KMS-11 (cell line): ENCODE measurements at regions not wholly inside any gene's neighbourhood (a gene's known extent, or its start where the extent isn't known, plus 50 kb on each side); places are given as distances from the start of the nearest gene placed in this dataset.

Experiments
- H2AFZ ChIP-seq: fragments of 200-600 bp; sonication (generic); 2 replicates; pipeline ENCODE4 v1.6.1; 2016; ENCODE audit warnings: antibody characterized with exemption, mixed run types, low read depth
- H3K27ac ChIP-seq: fragments of 200-600 bp; sonication (generic); 2 replicates; pipeline ENCODE4 v1.6.1; 2016; ENCODE audit warnings: mild to moderate bottlenecking, mixed run types
- H3K27me3 ChIP-seq: fragments of 200-600 bp; sonication (generic); 2 replicates; pipeline ENCODE4 v1.6.1; 2017; ENCODE audit warnings: mild to moderate bottlenecking, low read depth, mixed run types, moderate library complexity; ENCODE audit not compliant: insufficient read depth
- H3K36me3 ChIP-seq: fragments of 200-600 bp; sonication (generic); 2 replicates; pipeline ENCODE4 v1.6.1; 2017; ENCODE audit warnings: mild to moderate bottlenecking, mixed run types; ENCODE audit not compliant: insufficient read depth
- H3K4me1 ChIP-seq: fragments of 200-600 bp; sonication (generic); 2 replicates; pipeline ENCODE4 v1.6.1; 2016; ENCODE audit warnings: mild to moderate bottlenecking, low read depth, mixed run types; ENCODE audit not compliant: poor library complexity, severe bottlenecking
- H3K4me2 ChIP-seq: fragments of 200-600 bp; sonication (generic); 2 replicates; pipeline ENCODE4 v1.7.0; 2016; ENCODE audit warnings: mild to moderate bottlenecking, mixed run types
- H3K4me3 ChIP-seq: fragments of 200-600 bp; sonication (generic); IDR thresholded peaks from 2 replicates; pipeline ENCODE4 v1.6.1; 2017; ENCODE audit warnings: low read depth, low read length, mixed read lengths; ENCODE audit not compliant: insufficient read depth
- H3K79me2 ChIP-seq: fragments of 200-600 bp; sonication (generic); 2 replicates; pipeline ENCODE4 v1.6.1; 2016; ENCODE audit warnings: low read depth, mixed run types; ENCODE audit not compliant: insufficient read depth
- H3K9ac ChIP-seq: fragments of 200-600 bp; sonication (generic); 2 replicates; pipeline ENCODE4 v1.6.1; 2016; ENCODE audit warnings: mild to moderate bottlenecking, mixed run types
- H4K20me1 ChIP-seq: fragments of 200-600 bp; sonication (generic); 2 replicates; pipeline ENCODE4 v1.6.1; 2016; ENCODE audit warnings: mild to moderate bottlenecking, mixed run types; ENCODE audit not compliant: insufficient read depth
- TF ChIP-seq, protein P1 (sequence below): fragments of 200-600 bp; sonication (generic); conservative IDR thresholded peaks from 2 replicates; pipeline ENCODE4 v1.6.1; 2017; ENCODE audit warnings: low read depth, mild to moderate bottlenecking, antibody characterized with exemption, low read length, moderate library complexity, mixed read lengths

DNA sequence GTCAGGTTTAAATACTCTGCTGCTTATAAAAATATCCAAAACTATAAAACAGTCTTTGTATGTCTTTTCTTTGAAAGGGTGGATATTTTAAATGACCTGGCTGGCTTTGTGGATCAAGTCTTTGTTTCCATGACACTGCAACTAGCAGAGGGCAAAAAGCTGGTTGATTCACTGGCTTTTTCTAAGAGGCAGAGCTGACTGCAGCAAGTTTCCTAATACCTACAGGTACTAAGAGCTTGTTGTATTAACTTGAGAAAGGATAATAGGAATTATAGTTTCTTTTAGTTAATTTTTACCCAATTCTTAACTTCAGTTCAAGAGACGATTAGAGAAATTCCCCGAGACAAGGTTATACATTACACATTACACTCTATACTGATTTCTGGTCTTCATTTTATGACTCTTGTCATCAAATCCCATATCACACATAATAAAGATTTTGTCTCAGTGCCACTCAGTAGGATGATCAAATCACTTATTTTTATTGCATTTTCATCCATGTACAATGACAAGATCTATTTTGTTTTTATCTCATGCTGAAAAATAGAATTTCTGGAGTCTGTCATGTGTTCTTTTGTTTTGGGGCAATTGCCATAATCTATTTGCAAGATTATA is 120.1 kb upstream of the RIMS1 start:
- H2AFZ ChIP-seq, result no peak overlapping the region
- no peaks in the 10 kb centered on the region for H3K27me3 ChIP-seq
- no peaks in the 10 kb centered on the region for H4K20me1 ChIP-seq
- H3K79me2 ChIP-seq, result no peaks in the 10 kb centered on the region
- no peak overlapping the region for H3K4me2 ChIP-seq
- TF ChIP-seq, protein P1, sequence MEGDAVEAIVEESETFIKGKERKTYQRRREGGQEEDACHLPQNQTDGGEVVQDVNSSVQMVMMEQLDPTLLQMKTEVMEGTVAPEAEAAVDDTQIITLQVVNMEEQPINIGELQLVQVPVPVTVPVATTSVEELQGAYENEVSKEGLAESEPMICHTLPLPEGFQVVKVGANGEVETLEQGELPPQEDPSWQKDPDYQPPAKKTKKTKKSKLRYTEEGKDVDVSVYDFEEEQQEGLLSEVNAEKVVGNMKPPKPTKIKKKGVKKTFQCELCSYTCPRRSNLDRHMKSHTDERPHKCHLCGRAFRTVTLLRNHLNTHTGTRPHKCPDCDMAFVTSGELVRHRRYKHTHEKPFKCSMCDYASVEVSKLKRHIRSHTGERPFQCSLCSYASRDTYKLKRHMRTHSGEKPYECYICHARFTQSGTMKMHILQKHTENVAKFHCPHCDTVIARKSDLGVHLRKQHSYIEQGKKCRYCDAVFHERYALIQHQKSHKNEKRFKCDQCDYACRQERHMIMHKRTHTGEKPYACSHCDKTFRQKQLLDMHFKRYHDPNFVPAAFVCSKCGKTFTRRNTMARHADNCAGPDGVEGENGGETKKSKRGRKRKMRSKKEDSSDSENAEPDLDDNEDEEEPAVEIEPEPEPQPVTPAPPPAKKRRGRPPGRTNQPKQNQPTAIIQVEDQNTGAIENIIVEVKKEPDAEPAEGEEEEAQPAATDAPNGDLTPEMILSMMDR, result no peak
- no peak overlapping the region for H3K27ac ChIP-seq
- no peak overlapping the region for H3K9ac ChIP-seq
- H3K4me1 ChIP-seq, result no peaks in the 10 kb centered on the region
- H3K36me3 ChIP-seq, result no peaks in the 10 kb centered on the region
- H3K4me3 ChIP-seq, result no peak overlapping the region

DNA sequence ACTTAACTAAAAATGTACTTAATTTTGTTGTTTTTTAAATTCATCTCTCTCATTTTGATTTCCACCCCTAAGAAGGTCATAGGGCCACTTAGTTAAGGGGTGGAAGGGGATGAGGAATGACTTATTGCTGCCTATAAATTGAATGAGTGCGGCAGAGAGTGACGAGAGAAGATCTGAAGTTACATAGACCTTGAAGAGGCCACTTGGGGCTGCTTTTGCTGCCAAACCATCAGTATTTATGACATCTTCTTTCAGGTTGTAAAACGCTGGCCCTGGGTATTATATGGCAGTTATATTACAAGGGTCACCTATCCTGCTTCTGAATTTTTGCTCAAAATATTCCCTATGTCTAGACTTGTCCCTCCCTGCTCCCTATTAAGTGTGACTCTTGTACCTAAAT is 119.6 kb upstream of the RIMS1 start:
- no peaks in the 10 kb centered on the region for H3K4me1 ChIP-seq
- no peaks in the 10 kb centered on the region for H3K27me3 ChIP-seq
- H3K9ac ChIP-seq, result no peak overlapping the region
- no peak overlapping the region for H2AFZ ChIP-seq
- no peak overlapping the region for H3K27ac ChIP-seq
- H3K36me3 ChIP-seq, result no peaks in the 10 kb centered on the region
- no peak overlapping the region for H3K4me2 ChIP-seq
- TF ChIP-seq, protein P1, result no peak
- H4K20me1 ChIP-seq, result no peaks in the 10 kb centered on the region
- no peaks in the 10 kb centered on the region for H3K79me2 ChIP-seq
- no peak overlapping the region for H3K4me3 ChIP-seq

DNA sequence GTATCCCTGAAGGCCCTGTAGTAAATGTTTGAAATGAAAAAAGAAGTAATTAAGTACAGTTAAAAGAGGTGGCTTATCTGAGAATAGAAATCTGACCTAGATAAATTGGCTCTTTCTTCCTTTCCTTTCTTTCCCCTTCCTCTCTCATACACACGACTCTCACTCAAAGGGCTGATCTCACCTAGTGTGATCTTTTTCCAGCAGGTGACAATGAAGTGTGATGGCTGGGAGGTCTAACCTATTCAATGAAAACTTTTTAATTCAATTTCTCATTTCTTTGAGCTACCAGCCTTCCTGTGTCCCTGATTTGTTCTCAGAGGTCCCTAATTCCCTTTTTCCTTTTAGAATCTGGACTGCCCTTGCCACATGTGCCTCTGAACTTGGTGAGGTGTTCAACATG is 118.0 kb upstream of the RIMS1 start:
- TF ChIP-seq, protein P1, result no peak
- Histone ChIP-seq H4K20me1 (no peaks in the 10 kb centered on the region), H3K27me3 (no peaks in the 10 kb centered on the region), H3K9ac (no peak overlapping the region), H2AFZ (no peak overlapping the region), H3K27ac (no peak overlapping the region), H3K79me2 (no peaks in the 10 kb centered on the region), H3K4me3 (no peak overlapping the region), H3K4me1 (no peaks in the 10 kb centered on the region), H3K4me2 (no peak overlapping the region), H3K36me3 (no peaks in the 10 kb centered on the region)

DNA sequence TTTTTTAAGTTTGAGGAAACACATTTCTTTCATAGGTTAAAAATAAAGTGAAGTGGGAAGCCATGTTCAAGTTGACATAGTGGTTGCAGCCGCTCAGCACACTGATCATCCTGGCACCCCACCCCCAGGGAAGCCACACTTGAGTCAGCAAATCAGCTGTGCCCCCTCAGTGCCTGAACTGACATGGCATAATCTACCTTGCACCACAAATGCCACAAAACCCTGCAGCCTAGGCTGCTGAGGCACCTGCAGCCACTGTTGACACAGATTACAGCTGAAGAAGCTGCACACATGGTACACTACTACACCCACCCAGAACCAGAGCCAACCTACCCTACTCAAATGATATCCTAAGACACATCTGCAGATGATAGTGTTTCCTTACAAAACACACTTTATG is 77.5 kb upstream of the RIMS1 start:
- Histone ChIP-seq H3K4me3 (no peak overlapping the region), H3K9ac (no peak overlapping the region), H3K36me3 (no peaks in the 10 kb centered on the region), H4K20me1 (no peaks in the 10 kb centered on the region), H3K79me2 (no peaks in the 10 kb centered on the region), H3K4me1 (peaks cover 3% of the 10 kb centered on the region), H3K27me3 (no peaks in the 10 kb centered on the region), H3K27ac (no peak overlapping the region), H3K4me2 (no peak overlapping the region), H2AFZ (no peak overlapping the region)
- TF ChIP-seq, protein P1, result no peak
